ENCODE measurements at regions not wholly inside any gene's neighbourhood (a gene's known extent, or its start where the extent isn't known, plus 50 kb on each side); places are given as distances from the start of the nearest gene placed in this dataset.
A peak's percentile ranks its signal among the peaks of the same experiment; 100 is the strongest.

DNA sequence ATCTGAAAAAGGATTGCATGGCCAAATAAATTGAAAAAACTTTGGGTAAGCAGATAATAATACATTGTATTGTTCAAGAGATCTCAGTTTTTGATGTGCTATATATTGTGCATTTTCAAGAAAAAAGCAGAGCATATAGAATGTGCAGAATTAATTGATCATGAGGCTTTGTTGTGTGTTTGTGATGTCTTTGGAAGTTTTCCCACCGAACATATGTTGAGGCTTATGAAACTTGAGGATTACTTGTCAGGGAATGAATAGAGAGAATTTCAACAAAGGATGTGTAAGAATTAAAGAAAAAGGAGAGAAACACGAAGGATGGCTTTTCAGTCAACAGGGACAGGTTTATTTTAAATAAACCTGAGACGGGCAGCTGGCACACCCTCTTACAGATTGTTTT lies 232.5 kb upstream of the POU1F1 start:
- Histone ChIP-seq H3K27me3 (ENCODE audit: control insufficient read depth, insufficient read depth, low read length) (no peaks in the 10 kb centered on the region), H3K4me3 (ENCODE audit: low read depth, low read length) (no peak overlapping the region), H3K36me3 (ENCODE audit: control insufficient read depth, insufficient read depth, low read length) (no peaks in the 10 kb centered on the region)
- DNase-seq (ENCODE audit: low read depth), result no peak
- TF ChIP-seq, protein P1, sequence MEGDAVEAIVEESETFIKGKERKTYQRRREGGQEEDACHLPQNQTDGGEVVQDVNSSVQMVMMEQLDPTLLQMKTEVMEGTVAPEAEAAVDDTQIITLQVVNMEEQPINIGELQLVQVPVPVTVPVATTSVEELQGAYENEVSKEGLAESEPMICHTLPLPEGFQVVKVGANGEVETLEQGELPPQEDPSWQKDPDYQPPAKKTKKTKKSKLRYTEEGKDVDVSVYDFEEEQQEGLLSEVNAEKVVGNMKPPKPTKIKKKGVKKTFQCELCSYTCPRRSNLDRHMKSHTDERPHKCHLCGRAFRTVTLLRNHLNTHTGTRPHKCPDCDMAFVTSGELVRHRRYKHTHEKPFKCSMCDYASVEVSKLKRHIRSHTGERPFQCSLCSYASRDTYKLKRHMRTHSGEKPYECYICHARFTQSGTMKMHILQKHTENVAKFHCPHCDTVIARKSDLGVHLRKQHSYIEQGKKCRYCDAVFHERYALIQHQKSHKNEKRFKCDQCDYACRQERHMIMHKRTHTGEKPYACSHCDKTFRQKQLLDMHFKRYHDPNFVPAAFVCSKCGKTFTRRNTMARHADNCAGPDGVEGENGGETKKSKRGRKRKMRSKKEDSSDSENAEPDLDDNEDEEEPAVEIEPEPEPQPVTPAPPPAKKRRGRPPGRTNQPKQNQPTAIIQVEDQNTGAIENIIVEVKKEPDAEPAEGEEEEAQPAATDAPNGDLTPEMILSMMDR (IDR thresholded peaks at IDR 0.05; ENCODE audit: insufficient read depth, low read length, poor library complexity, severe bottlenecking), result no peak

DNA sequence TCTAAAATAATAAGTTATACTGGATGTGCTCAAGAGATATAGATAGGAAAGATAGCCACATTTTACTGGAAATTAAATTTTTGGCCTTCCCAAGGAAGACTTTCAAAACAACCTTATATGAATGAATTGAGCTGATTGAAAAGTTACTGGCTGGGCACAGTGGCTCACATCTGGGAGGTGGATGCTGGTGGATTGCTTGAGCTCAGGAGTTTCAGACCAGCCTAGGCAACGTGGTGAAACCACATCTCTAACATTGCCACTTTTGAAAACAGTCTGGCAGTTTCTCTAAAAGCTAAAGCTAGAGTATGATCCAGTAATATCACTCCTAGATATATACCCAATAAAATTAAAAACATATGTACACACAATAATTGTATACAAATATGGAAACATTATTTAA lies 231.4 kb upstream of the POU1F1 start:
- H3K27me3 ChIP-seq (ENCODE audit: control insufficient read depth, insufficient read depth, low read length), result no peaks in the 10 kb centered on the region
- no peak overlapping the region for H3K4me3 ChIP-seq (ENCODE audit: low read depth, low read length)
- no peak for DNase-seq (ENCODE audit: low read depth)
- no peaks in the 10 kb centered on the region for H3K36me3 ChIP-seq (ENCODE audit: control insufficient read depth, insufficient read depth, low read length)
- TF ChIP-seq, protein P1 (IDR thresholded peaks at IDR 0.05; ENCODE audit: insufficient read depth, low read length, poor library complexity, severe bottlenecking), result no peak

DNA sequence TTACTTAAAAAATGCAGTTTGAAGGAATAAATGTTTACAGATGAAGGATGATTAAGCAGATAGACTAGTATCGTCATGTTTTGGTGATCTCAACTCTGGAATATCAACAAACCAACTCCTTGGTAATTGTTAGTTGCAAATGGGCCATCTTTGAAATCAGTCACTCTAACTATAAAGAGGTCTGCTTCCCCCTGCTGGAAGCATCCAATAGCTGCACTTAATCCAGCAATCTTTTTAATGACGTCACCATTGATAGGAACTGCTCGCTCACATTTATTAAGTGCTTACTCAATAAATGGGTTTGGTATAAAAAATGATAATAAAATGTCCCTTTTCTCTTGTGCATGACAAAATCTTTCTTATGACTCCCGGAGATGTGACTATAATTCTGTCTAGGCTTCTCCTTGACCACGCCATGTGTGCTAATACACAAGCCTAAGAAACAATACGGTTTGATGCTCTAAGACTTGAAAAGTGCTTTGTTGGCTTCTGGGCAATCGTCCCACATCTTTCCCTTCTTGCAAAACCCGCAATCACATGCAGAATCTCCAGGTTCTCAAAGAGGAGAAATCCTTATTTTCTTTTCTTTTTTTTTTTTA lies 227.6 kb upstream of the POU1F1 start:
- no peak overlapping the region for H3K4me3 ChIP-seq (ENCODE audit: low read depth, low read length)
- DNase-seq (ENCODE audit: low read depth), result peak; percentile 21
- TF ChIP-seq, protein P1 (IDR thresholded peaks at IDR 0.05; ENCODE audit: insufficient read depth, low read length, poor library complexity, severe bottlenecking), result peak; percentile 69

DNA sequence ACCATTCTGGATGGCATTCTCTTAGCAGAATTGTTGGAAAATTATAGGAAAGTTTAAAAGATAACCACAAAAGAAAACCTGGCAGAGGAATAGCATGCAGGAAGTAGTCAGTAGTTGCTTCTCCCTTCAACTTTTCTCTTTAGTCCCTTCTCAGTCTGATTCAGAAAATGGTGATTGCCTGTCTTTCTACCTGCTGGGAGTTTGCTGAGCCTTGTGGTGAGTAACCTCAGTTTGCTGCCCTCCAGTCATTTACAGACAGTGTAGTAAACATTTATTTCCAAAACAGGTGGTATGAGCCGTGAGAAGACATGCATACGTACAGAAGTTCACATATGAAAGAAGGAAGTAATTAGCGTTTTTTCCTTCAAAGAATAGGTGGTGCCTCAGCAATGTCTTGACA lies 224.7 kb upstream of the POU1F1 start:
- no peak for DNase-seq (ENCODE audit: low read depth)
- Histone ChIP-seq H3K27me3 (ENCODE audit: control insufficient read depth, insufficient read depth, low read length) (no peaks in the 10 kb centered on the region), H3K36me3 (ENCODE audit: control insufficient read depth, insufficient read depth, low read length) (no peaks in the 10 kb centered on the region), H3K4me3 (ENCODE audit: low read depth, low read length) (no peak overlapping the region)
- TF ChIP-seq, protein P1 (IDR thresholded peaks at IDR 0.05; ENCODE audit: insufficient read depth, low read length, poor library complexity, severe bottlenecking), result no peak

More for the DNA sequence above, 227.6 kb upstream of the POU1F1 start:
- H3K27me3 ChIP-seq (ENCODE audit: control insufficient read depth, insufficient read depth, low read length), result no peaks in the 10 kb centered on the region
- H3K36me3 ChIP-seq (ENCODE audit: control insufficient read depth, insufficient read depth, low read length), result no peaks in the 10 kb centered on the region

DNA sequence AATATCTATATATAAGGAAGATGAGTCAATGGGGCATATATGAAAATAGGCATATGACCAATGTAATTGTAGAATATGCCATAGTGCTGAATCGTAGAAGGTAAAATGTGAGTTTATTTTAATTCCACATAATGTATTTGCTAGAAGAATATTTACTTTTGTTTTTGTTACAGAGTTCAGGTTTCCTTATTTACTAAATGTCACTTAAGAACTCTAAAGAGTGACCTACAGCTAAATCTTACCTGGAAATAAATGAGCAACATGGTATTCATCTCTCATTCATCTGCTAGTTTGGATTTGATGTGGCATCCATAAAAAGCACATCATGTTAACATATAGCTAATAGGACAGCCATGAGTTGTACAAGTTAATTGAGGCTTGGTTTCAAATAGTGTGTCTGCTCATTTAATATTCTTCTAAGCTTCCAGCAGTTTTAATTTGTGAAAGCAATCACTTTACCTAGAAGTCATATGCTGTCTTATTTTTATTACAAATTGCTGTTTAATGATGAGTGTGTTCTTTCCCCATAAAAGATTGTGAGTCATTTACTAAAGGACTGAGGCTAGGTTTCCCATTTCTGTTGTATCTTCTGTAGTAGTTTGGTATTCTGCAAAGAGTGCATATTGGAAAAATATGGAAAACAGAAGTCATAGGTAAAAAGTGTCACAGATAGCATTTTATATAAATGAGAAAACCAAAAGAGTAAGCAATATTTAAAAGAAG lies 222.1 kb upstream of the POU1F1 start:
- H3K4me3 ChIP-seq (ENCODE audit: low read depth, low read length), result no peak overlapping the region
- no peaks in the 10 kb centered on the region for H3K36me3 ChIP-seq (ENCODE audit: control insufficient read depth, insufficient read depth, low read length)
- TF ChIP-seq, protein P1 (IDR thresholded peaks at IDR 0.05; ENCODE audit: insufficient read depth, low read length, poor library complexity, severe bottlenecking), result no peak
- DNase-seq (ENCODE audit: low read depth), result no peak
- no peaks in the 10 kb centered on the region for H3K27me3 ChIP-seq (ENCODE audit: control insufficient read depth, insufficient read depth, low read length)

All from kidney epithelial cell (primary cell).